NCI-H2227 (cell line): ENCODE measurements at regions not wholly inside any gene's neighbourhood (a gene's known extent, or its start where the extent isn't known, plus 50 kb on each side); places are given as distances from the start of the nearest gene placed in this dataset.

Experiments
- DNase-seq: peaks from one replicate; lab custom pipeline; 2025; ENCODE audit not compliant: unreplicated experiment; lab: John Stamatoyannopoulos, UW

GRCh38 chr16:79449067-79449769, 151.3 kb downstream of the MAF start:
- no peak for DNase-seq

- DNase-seq, result no peak
These were observed 156.0 kb downstream of the MAF start for GRCh38 chr16:79444572-79444971.

GRCh38 chr16:79439901-79440300, 160.6 kb downstream of the MAF start:
- DNase-seq, result no peak

- DNase-seq, result no peak
These were observed 162.5 kb downstream of the MAF start for GRCh38 chr16:79437764-79438751.

GRCh38 chr16:79436885-79437284, 163.7 kb downstream of the MAF start:
- DNase-seq, result no peak

GRCh38 chr16:79434771-79435170, 165.8 kb downstream of the MAF start:
- no peak for DNase-seq

- no peak for DNase-seq
These were observed 166.4 kb downstream of the MAF start for GRCh38 chr16:79434092-79434491.

- no peak for DNase-seq
These were observed 168.6 kb downstream of the MAF start for GRCh38 chr16:79431923-79432322.

- DNase-seq, result no peak
These were observed 170.3 kb downstream of the MAF start for GRCh38 chr16:79430191-79430678.

- DNase-seq, result no peak
These were observed 171.0 kb downstream of the MAF start for GRCh38 chr16:79429381-79430190.

GRCh38 chr16:79426663-79427062, 173.9 kb downstream of the MAF start:
- no peak for DNase-seq

- DNase-seq, result no peak
These were observed 178.5 kb downstream of the MAF start for GRCh38 chr16:79422064-79422463.

- no peak for DNase-seq
These were observed 179.4 kb downstream of the MAF start for GRCh38 chr16:79421126-79421525.

GRCh38 chr16:79420493-79420892, 180.0 kb downstream of the MAF start:
- DNase-seq, result no peak

- DNase-seq, result no peak
These were observed 181.4 kb downstream of the MAF start for GRCh38 chr16:79419148-79419547.

- DNase-seq, result no peak
These were observed 182.9 kb downstream of the MAF start for GRCh38 chr16:79417601-79418008.

- DNase-seq, result no peak
These were observed 184.4 kb downstream of the MAF start for GRCh38 chr16:79415983-79416640.

GRCh38 chr16:79412783-79413225, 187.7 kb downstream of the MAF start:
- DNase-seq, result no peak

- DNase-seq, result no peak
These were observed 188.7 kb downstream of the MAF start for GRCh38 chr16:79411805-79412204.

- no peak for DNase-seq
These were observed 189.2 kb downstream of the MAF start for GRCh38 chr16:79411357-79411756.

- DNase-seq, result no peak
These were observed 190.6 kb downstream of the MAF start for GRCh38 chr16:79409978-79410377.
